ENCODE measurements at regions not wholly inside any gene's neighbourhood (a gene's known extent, or its start where the extent isn't known, plus 50 kb on each side); places are given as distances from the start of the nearest gene placed in this dataset.
"Not testable (repeated sequence)": the region's sequence is repeated elsewhere in the genome, so short reads cannot be mapped to it uniquely, and the experiment has no call there.

GRCh38 chr6:137623293-137623692, 129.1 kb upstream of the OLIG3 start:
- no peak for DNase-seq (ENCODE audit: low read depth in 2 of 2)

- no peak for DNase-seq (ENCODE audit: low read depth in 2 of 2)
Observed at GRCh38 chr6:137625100-137625661, 131.0 kb upstream of the OLIG3 start.

- DNase-seq (ENCODE audit: low read depth in 2 of 2), result no peak
Observed at GRCh38 chr6:137625808-137626207, 131.6 kb upstream of the OLIG3 start.

GRCh38 chr6:137630666-137631065, 136.5 kb upstream of the OLIG3 start:
- DNase-seq (ENCODE audit: low read depth in 2 of 2), result no peak

- no peak for DNase-seq (ENCODE audit: low read depth in 2 of 2)
Observed at GRCh38 chr6:137631323-137631722, 137.1 kb upstream of the OLIG3 start.

- DNase-seq (ENCODE audit: low read depth in 2 of 2), result not testable (repeated sequence)
Observed at GRCh38 chr6:137634177-137634576, 140.0 kb upstream of the OLIG3 start.

GRCh38 chr6:137637121-137637520, 142.9 kb upstream of the OLIG3 start:
- no peak for DNase-seq (ENCODE audit: low read depth in 2 of 2)

- DNase-seq (ENCODE audit: low read depth in 2 of 2), result no peak
Observed at GRCh38 chr6:137638926-137639706, 144.9 kb upstream of the OLIG3 start.

- DNase-seq (ENCODE audit: low read depth in 2 of 2), result no peak
Observed at GRCh38 chr6:137640086-137640485, 145.9 kb upstream of the OLIG3 start.

GRCh38 chr6:137641474-137642077, 147.4 kb upstream of the OLIG3 start:
- peak; percentile 29 to 42 for DNase-seq (ENCODE audit: low read depth in 2 of 2)

- not testable (repeated sequence) for DNase-seq (ENCODE audit: low read depth in 2 of 2)
Observed at GRCh38 chr6:137643210-137643609, 149.0 kb upstream of the OLIG3 start.

- not testable (repeated sequence) for DNase-seq (ENCODE audit: low read depth in 2 of 2)
Observed at GRCh38 chr6:137643644-137644043, 149.4 kb upstream of the OLIG3 start.

GRCh38 chr6:137645850-137646249, 151.7 kb upstream of the OLIG3 start:
- DNase-seq (ENCODE audit: low read depth in 2 of 2), result no peak

GRCh38 chr6:137646484-137646883, 152.3 kb upstream of the OLIG3 start:
- DNase-seq (ENCODE audit: low read depth in 2 of 2), result no peak

- no peak for DNase-seq (ENCODE audit: low read depth in 2 of 2)
Observed at GRCh38 chr6:137647762-137648447, 153.7 kb upstream of the OLIG3 start.

- DNase-seq (ENCODE audit: low read depth in 2 of 2), result no peak
Observed at GRCh38 chr6:137650720-137651119, 156.5 kb upstream of the OLIG3 start.

- DNase-seq (ENCODE audit: low read depth in 2 of 2), result no peak
Observed at GRCh38 chr6:137651178-137651577, 157.0 kb upstream of the OLIG3 start.

- no peak for DNase-seq (ENCODE audit: low read depth in 2 of 2)
Observed at GRCh38 chr6:137651591-137652335, 157.6 kb upstream of the OLIG3 start.

GRCh38 chr6:137652961-137653705, 158.9 kb upstream of the OLIG3 start:
- DNase-seq (ENCODE audit: low read depth in 2 of 2), result no peak

- no peak for DNase-seq (ENCODE audit: low read depth in 2 of 2)
Observed at GRCh38 chr6:137653706-137654059, 159.5 kb upstream of the OLIG3 start.

GRCh38 chr6:137654365-137654981, 160.3 kb upstream of the OLIG3 start:
- no peak for DNase-seq (ENCODE audit: low read depth in 2 of 2)
